B cell (primary cell): ENCODE measurements at regions not wholly inside any gene's neighbourhood (a gene's known extent, or its start where the extent isn't known, plus 50 kb on each side); places are given as distances from the start of the nearest gene placed in this dataset.

ENCODE experiments used
- ATAC-seq: fragments of 200-7000 bp; cut with Tn5 transposase; one replicate; pipeline ENCODE4 v1.10.0; 2021; ENCODE audit warnings: low read depth, mild to moderate bottlenecking, moderate number of reproducible peaks, moderate library complexity
- CTCF ChIA-PET: fragments of 350-600 bp; sonication (Branson Sonifier 250); formaldehyde crosslinking; loops from one replicate; lab custom pipeline; 2021; ENCODE audit warnings: antibody characterized with exemption, inconsistent platforms; lab: Charles Lee
- POLR2A ChIA-PET: fragments of 350-600 bp; sonication (Branson Sonifier 250); formaldehyde crosslinking; loops from one replicate; lab custom pipeline; 2021; ENCODE audit warnings: antibody characterized with exemption; lab: Charles Lee
- DNase-seq: peaks from one replicate; pipeline ENCODE4 v3.0.0; 2013
- H2AFZ ChIP-seq: 2 replicates; pipeline ENCODE4 v1.6.1; 2012; ENCODE audit warnings: mild to moderate bottlenecking, low read depth, low read length; ENCODE audit not compliant: insufficient read depth, poor library complexity, severe bottlenecking
- H3K27ac ChIP-seq, 2 donors: 1 replicate in 1 of 2; 2 replicates in 1 of 2; pipeline ENCODE4 v1.5.1; 2012 to 2013; ENCODE audit warnings: low read length in 2 of 2, mild to moderate bottlenecking in 2 of 2, moderate library complexity in 1 of 2
- H3K27me3 ChIP-seq, 4 experiments: fragments of 200-600 bp in 1 of 4; sonication (generic) in 1 of 4; replicated peaks in 1 of 4; 1 replicate in 2 of 4; 2 replicates in 2 of 4; pipeline versions ENCODE4 v1.6.1 to v1.7.0; 2013 to 2016; ENCODE audit warnings: low read length in 3 of 4, mild to moderate bottlenecking in 2 of 4, mixed read lengths in 1 of 4, moderate library complexity in 1 of 4; ENCODE audit not compliant: insufficient read depth in 4 of 4, control insufficient read depth in 3 of 4; ENCODE audit errors: control extremely low read depth in 1 of 4
- H3K36me3 ChIP-seq, 2 experiments: replicated peaks in 1 of 2; 1 replicate in 1 of 2; 2 replicates in 1 of 2; pipeline versions ENCODE4 v1.6.1 to v1.7.1; 2013; ENCODE audit warnings: low read length in 1 of 2; ENCODE audit not compliant: insufficient read depth in 2 of 2, control insufficient read depth in 1 of 2; ENCODE audit errors: control extremely low read depth in 1 of 2, extremely low read depth in 1 of 2
- H3K4me1 ChIP-seq, 2 donors: fragments of 200-600 bp in 1 of 2; sonication (generic) in 1 of 2; 1 replicate in 1 of 2; 2 replicates in 1 of 2; pipeline versions ENCODE4 v1.5.1 to v1.6.1; 2013 to 2017; ENCODE audit warnings: low read length in 2 of 2; ENCODE audit not compliant: control insufficient read depth in 2 of 2, insufficient read depth in 2 of 2
- H3K4me2 ChIP-seq: replicated peaks from 2 replicates; pipeline ENCODE3; 2012; ENCODE audit warnings: mild to moderate bottlenecking, low read depth, low read length; ENCODE audit not compliant: poor library complexity, severe bottlenecking
- H3K4me3 ChIP-seq, 5 experiments: fragments of 200-600 bp in 1 of 5; sonication (generic) in 1 of 5; 1 replicate in 3 of 5; 2 replicates in 2 of 5; pipeline versions ENCODE4 v1.5.1 to v1.7.0; 2011 to 2016; ENCODE audit warnings: low read length in 4 of 5, mild to moderate bottlenecking in 4 of 5, low read depth in 2 of 5, control low read depth in 1 of 5, moderate library complexity in 1 of 5; ENCODE audit not compliant: insufficient read depth in 1 of 5; ENCODE audit errors: control extremely low read depth in 1 of 5, extremely low read depth in 1 of 5
- H3K79me2 ChIP-seq: fragments of 200-600 bp; sonication (generic); one replicate; pipeline ENCODE4 v1.6.0; 2016; ENCODE audit warnings: low read length; ENCODE audit not compliant: control insufficient read depth, insufficient read depth
- H3K9ac ChIP-seq: fragments of 200-600 bp; sonication (generic); 2 replicates; pipeline ENCODE4 v1.6.1; 2017; ENCODE audit warnings: mild to moderate bottlenecking, low read length, moderate library complexity
- H3K9me3 ChIP-seq, 3 donors: one replicate each; pipeline versions ENCODE4 v1.6.1 to v1.7.1; 2013; ENCODE audit warnings: low read length in 2 of 3; ENCODE audit not compliant: control insufficient read depth in 2 of 3, insufficient read depth in 1 of 3; ENCODE audit errors: control extremely low read depth in 1 of 3
- H4K20me1 ChIP-seq: 2 replicates; pipeline ENCODE4 v1.6.0; 2012; ENCODE audit warnings: mild to moderate bottlenecking, low read length; ENCODE audit not compliant: insufficient read depth, control insufficient read depth, poor library complexity, severe bottlenecking
- H3K27ac Mint-ChIP-seq: one replicate; pipeline ENCODE4 v1.8.0; 2021; ENCODE audit warnings: mixed read lengths
- H3K27me3 Mint-ChIP-seq: one replicate; pipeline ENCODE4 v1.8.0; 2021; ENCODE audit warnings: mixed read lengths
- H3K4me1 Mint-ChIP-seq: one replicate; pipeline ENCODE4 v1.8.0; 2021; ENCODE audit warnings: mixed read lengths
- H3K4me3 Mint-ChIP-seq: one replicate; pipeline ENCODE4 v1.8.0; 2021; ENCODE audit warnings: mixed read lengths
- H3K9me3 Mint-ChIP-seq: one replicate; pipeline ENCODE4 v1.8.0; 2022; ENCODE audit warnings: mixed read lengths; ENCODE audit not compliant: insufficient read depth
- CTCF ChIP-seq: fragments of 200-600 bp; IDR thresholded peaks from one replicate; pipeline ENCODE4 v1.8.0; 2022; ENCODE audit warnings: antibody characterized with exemption, mild to moderate bottlenecking
- EZH2 ChIP-seq: IDR thresholded peaks from 2 replicates; pipeline ENCODE4 v1.6.1; 2012; ENCODE audit warnings: borderline replicate concordance, low read depth, mild to moderate bottlenecking, moderate library complexity, low read length; ENCODE audit not compliant: insufficient read depth, poor library complexity, severe bottlenecking
- WGBS: methylation state at CpG from one replicate; pipeline ENCODE4 v1.1.5; 2013; ENCODE audit warnings: missing lambda C conversion rate; ENCODE audit not compliant: insufficient coverage; 5-methylcytosine and 5-hydroxymethylcytosine counted together
- intact Hi-C: fragments of 100-400 bp; cut with micrococcal nuclease; formaldehyde crosslinking; loops from one replicate; pipeline ENCODE4 v1.10.0; 2022

- CTCF ChIA-PET, result no interaction called here
- Mint-ChIP-seq H3K27me3 (peaks cover 26% of the 10 kb centered on the region), H3K4me3 (no peak overlapping the region), H3K4me1 (no peaks in the 10 kb centered on the region), H3K9me3 (no peaks in the 10 kb centered on the region), H3K27ac (no peak overlapping the region)
- no peaks in the 10 kb centered on the region for H4K20me1 ChIP-seq
- DNase-seq (no peak), ATAC-seq (no peak)
- H2AFZ ChIP-seq, result no peak overlapping the region
- no peak overlapping the region for H3K4me3 ChIP-seq
- H3K4me2 ChIP-seq, result no peak overlapping the region
- H3K36me3 ChIP-seq, result no peaks in the 10 kb centered on the region
- H3K27ac ChIP-seq, result no peak overlapping the region
- no peaks in the 10 kb centered on the region for H3K4me1 ChIP-seq
- TF ChIP-seq EZH2, result no peak
- TF ChIP-seq CTCF, result no peak
- no peaks in the 10 kb centered on the region for H3K79me2 ChIP-seq
- H3K9me3 ChIP-seq, result no peaks in the 10 kb centered on the region
- intact Hi-C loops, result no loop called here
- POLR2A ChIA-PET, result no interaction called here
- no peak overlapping the region for H3K9ac ChIP-seq
- no peaks in the 10 kb centered on the region for H3K27me3 ChIP-seq
- 100% methylated on average over 1 of the region's 1 CpG for WGBS
These were observed 333.0 kb upstream of the C16orf82 start for GRCh38 chr16:26733710-26734109.

GRCh38 chr16:26735521-26735920 is 331.2 kb upstream of the C16orf82 start:
- 96% methylated on average over 3 of the region's 3 CpGs for WGBS
- no peaks in the 10 kb centered on the region for H3K4me1 Mint-ChIP-seq
- no peaks in the 10 kb centered on the region for H3K36me3 ChIP-seq
- no peaks in the 10 kb centered on the region for H3K9me3 Mint-ChIP-seq
- H3K79me2 ChIP-seq, result no peaks in the 10 kb centered on the region
- H2AFZ ChIP-seq, result no peak overlapping the region
- no peak overlapping the region for H3K4me2 ChIP-seq
- DNase-seq (no peak), ATAC-seq (no peak)
- ChIA-PET POLR2A (no interaction called here), CTCF (no interaction called here)
- intact Hi-C loops, result no loop called here
- H3K27ac Mint-ChIP-seq, result no peak overlapping the region
- H3K4me3 ChIP-seq, result no peak overlapping the region
- H4K20me1 ChIP-seq, result no peaks in the 10 kb centered on the region
- H3K27me3 Mint-ChIP-seq, result peaks cover 18% of the 10 kb centered on the region
- H3K4me1 ChIP-seq, result no peaks in the 10 kb centered on the region
- no peak overlapping the region for H3K27ac ChIP-seq
- no peak for TF ChIP-seq CTCF
- TF ChIP-seq EZH2, result no peak
- no peaks in the 10 kb centered on the region for H3K9me3 ChIP-seq
- H3K27me3 ChIP-seq, result no peaks in the 10 kb centered on the region
- H3K9ac ChIP-seq, result no peak overlapping the region
- H3K4me3 Mint-ChIP-seq, result no peak overlapping the region
